IMR-90 (cell line): ENCODE measurements at regions not wholly inside any gene's neighbourhood (a gene's known extent, or its start where the extent isn't known, plus 50 kb on each side); places are given as distances from the start of the nearest gene placed in this dataset.

Source experiments
- ATAC-seq: fragments of 200-7000 bp; cut with Tn5 transposase; 2 replicates; pipeline ENCODE4 v1.9.1; 2020; ENCODE audit warnings: low read depth, mild to moderate bottlenecking, moderate library complexity
- BruUV-seq: library from RNA; stranded (reverse); fragments of 400-500 nt; replicated peaks from 2 replicates; lab custom pipeline; 2021; lab: Mats Ljungman, UMichigan
- CTCF ChIA-PET: fragments of 300-600 bp; formaldehyde crosslinking; extraction: SDS; loops from one replicate; lab custom pipeline; 2021; ENCODE audit warnings: antibody characterized with exemption; lab: Yijun Ruan, JAX
- POLR2A ChIA-PET: fragments of 300-600 bp; sonication (Branson Sonifier 250); formaldehyde crosslinking; loops from one replicate; lab custom pipeline; 2022; ENCODE audit warnings: antibody characterized with exemption; ENCODE audit not compliant: unreplicated experiment; lab: Charles Lee
- DNase-seq: peaks from one replicate; pipeline ENCODE4 v3.0.0; 2013
- H2AFZ ChIP-seq: replicated peaks from 2 replicates; pipeline ENCODE3; 2013; ENCODE audit warnings: low read length, mild to moderate bottlenecking; ENCODE audit not compliant: poor library complexity
- H2AK5ac ChIP-seq: 2 replicates; pipeline ENCODE4 v1.6.1; 2013; ENCODE audit warnings: low read depth, low read length, inconsistent platforms
- H2AK9ac ChIP-seq: replicated peaks from 2 replicates; pipeline ENCODE3; 2013; ENCODE audit warnings: mild to moderate bottlenecking, low read depth, low read length, moderate library complexity; ENCODE audit not compliant: poor library complexity
- H2BK120ac ChIP-seq: 2 replicates; pipeline ENCODE4 v1.6.1; 2013; ENCODE audit warnings: low read depth, low read length, inconsistent platforms
- H2BK15ac ChIP-seq: 3 replicates; pipeline ENCODE4 v1.6.1; 2013; ENCODE audit warnings: low read depth, low read length, inconsistent platforms
- H2BK20ac ChIP-seq: 2 replicates; pipeline ENCODE4 v1.6.1; 2013; ENCODE audit warnings: low read depth, mild to moderate bottlenecking, inconsistent platforms, low read length, moderate library complexity
- H2BK5ac ChIP-seq: 2 replicates; pipeline ENCODE4 v1.6.1; 2013; ENCODE audit warnings: mild to moderate bottlenecking, low read depth, low read length, inconsistent platforms; ENCODE audit not compliant: poor library complexity, severe bottlenecking
- H3K14ac ChIP-seq: replicated peaks from 2 replicates; pipeline ENCODE4 v1.6.1; 2013; ENCODE audit warnings: low read depth, low read length, inconsistent platforms
- H3K18ac ChIP-seq: 2 replicates; pipeline ENCODE4 v1.6.1; 2013; ENCODE audit warnings: low read depth, low read length, control low read depth
- H3K23ac ChIP-seq: 2 replicates; pipeline ENCODE4 v1.6.1; 2013; ENCODE audit warnings: low read depth, low read length, inconsistent platforms
- H3K27ac ChIP-seq: 2 replicates; pipeline ENCODE4 v1.5.1; 2013; ENCODE audit warnings: mild to moderate bottlenecking, control low read depth, low read length; ENCODE audit not compliant: insufficient read depth
- H3K27me3 ChIP-seq: 2 replicates; pipeline ENCODE4 v1.6.1; 2013; ENCODE audit warnings: low read length; ENCODE audit not compliant: control insufficient read depth, insufficient read depth
- H3K36me3 ChIP-seq: 2 replicates; pipeline ENCODE4 v1.6.1; 2013; ENCODE audit warnings: low read length, mixed read lengths; ENCODE audit not compliant: control insufficient read depth, insufficient read depth
- H3K4ac ChIP-seq: 2 replicates; pipeline ENCODE4 v1.6.1; 2013; ENCODE audit warnings: low read depth, low read length, inconsistent platforms
- H3K4me1 ChIP-seq: 2 replicates; pipeline ENCODE4 v1.6.1; 2013; ENCODE audit warnings: low read length, mixed read lengths; ENCODE audit not compliant: control insufficient read depth, insufficient read depth
- H3K4me2 ChIP-seq: 2 replicates; pipeline ENCODE4 v1.6.1; 2013; ENCODE audit warnings: low read depth, mild to moderate bottlenecking, control low read depth, low read length, moderate library complexity
- H3K4me3 ChIP-seq: 2 replicates; pipeline ENCODE4 v1.5.1; 2013; ENCODE audit warnings: low read depth, mild to moderate bottlenecking, control low read depth, low read length, moderate library complexity; ENCODE audit not compliant: insufficient read depth
- H3K56ac ChIP-seq: 2 replicates; pipeline ENCODE4 v1.6.1; 2013; ENCODE audit warnings: low read length, inconsistent platforms; ENCODE audit not compliant: insufficient read depth; ENCODE audit errors: extremely low read depth
- H3K79me1 ChIP-seq, 2 experiments: 2 replicates each; pipeline ENCODE4 v1.6.1; 2013; ENCODE audit warnings: low read length in 2 of 2, inconsistent platforms in 1 of 2, low read depth in 1 of 2
- H3K9ac ChIP-seq: 2 replicates; pipeline ENCODE4 v1.6.1; 2013; ENCODE audit warnings: low read depth, low read length, control low read depth
- H3K9me1 ChIP-seq: 2 replicates; pipeline ENCODE4 v1.6.1; 2013; ENCODE audit warnings: low read length, inconsistent platforms; ENCODE audit not compliant: insufficient read depth
- H3K9me3 ChIP-seq: 2 replicates; pipeline ENCODE4 v1.6.1; 2013; ENCODE audit warnings: low read length; ENCODE audit not compliant: control insufficient read depth, insufficient read depth
- H4K20me1 ChIP-seq: 2 replicates; pipeline ENCODE4 v1.6.1; 2013; ENCODE audit warnings: low read length, inconsistent platforms; ENCODE audit not compliant: insufficient read depth
- H4K5ac ChIP-seq: 2 replicates; pipeline ENCODE4 v1.6.1; 2013; ENCODE audit warnings: mild to moderate bottlenecking, low read depth, low read length, control low read depth
- H4K8ac ChIP-seq, 2 experiments: 2 replicates each; pipeline ENCODE4 v1.6.1; 2013; ENCODE audit warnings: low read depth in 2 of 2, low read length in 2 of 2, control low read depth in 1 of 2, inconsistent platforms in 1 of 2
- H4K91ac ChIP-seq: 2 replicates; pipeline ENCODE4 v1.6.1; 2013; ENCODE audit warnings: low read depth, low read length, inconsistent platforms; ENCODE audit not compliant: insufficient read depth
- CEBPB ChIP-seq: IDR thresholded peaks from 2 replicates; pipeline ENCODE4 v1.6.1; 2012; ENCODE audit warnings: low read depth, low read length, improper control_type of control experiment
- CHD1 ChIP-seq: IDR thresholded peaks from 2 replicates; pipeline ENCODE4 v1.6.1; 2012; ENCODE audit warnings: low read depth, low read length, improper control_type of control experiment
- MXI1 ChIP-seq: IDR thresholded peaks from 2 replicates; pipeline ENCODE4 v1.6.1; 2012; ENCODE audit warnings: low read depth, mild to moderate bottlenecking, low read length, moderate library complexity, borderline replicate concordance
- NFE2L2 ChIP-seq: fragments of 150-350 bp; IDR thresholded peaks from 2 replicates; pipeline ENCODE4 v1.6.1; 2016; ENCODE audit warnings: low read depth, mild to moderate bottlenecking, low read length
- POLR2A ChIP-seq: IDR thresholded peaks from 2 replicates; pipeline ENCODE4 v1.6.1; 2012; ENCODE audit warnings: mild to moderate bottlenecking, low read depth, low read length
- RAD21 ChIP-seq: IDR thresholded peaks from 2 replicates; pipeline ENCODE4 v1.6.1; 2012; ENCODE audit warnings: low read length, improper control_type of control experiment
- RFX5 ChIP-seq: IDR thresholded peaks from 2 replicates; pipeline ENCODE4 v1.8.0; 2012; ENCODE audit warnings: low read depth, mild to moderate bottlenecking, low read length, moderate library complexity
- WGBS, 2 experiments: methylation state at CpG; one replicate each; pipeline versions ENCODE4 v1.1.5 to v1.1.7; 2013; ENCODE audit warnings: missing lambda C conversion rate in 2 of 2; ENCODE audit not compliant: insufficient read length in 1 of 2; ENCODE audit errors: extremely low coverage in 2 of 2; 5-methylcytosine and 5-hydroxymethylcytosine counted together
- dilution Hi-C: fragments of 300-500 bp; cut with HindIII; formaldehyde crosslinking; loops from one replicate; pipeline ENCODE4 v1.14.3; 2018; ENCODE audit warnings: low sequenced_read_pairs; ENCODE audit not compliant: unreplicated experiment
- in situ Hi-C: fragments of 300-500 bp; cut with MboI; formaldehyde crosslinking; loops from 3 replicates; pipeline ENCODE4 v1.14.3; 2019; ENCODE audit warnings: low sequenced_read_pairs, inconsistent platforms, mixed read lengths
- intact Hi-C: fragments of 100-400 bp; cut with micrococcal nuclease; formaldehyde crosslinking; loops from 2 replicates; pipeline ENCODE4 v1.10.0; 2022
- TF ChIP-seq, protein P1 (sequence below): fragments of 150-350 bp; IDR thresholded peaks from 2 replicates; pipeline ENCODE4 v1.6.1; 2016; ENCODE audit warnings: low read depth, mild to moderate bottlenecking, low read length, moderate library complexity, borderline replicate concordance
- TF ChIP-seq, protein P2 (sequence below): fragments of 150-350 bp; IDR thresholded peaks from 2 replicates; pipeline ENCODE4 v1.6.1; 2017; ENCODE audit warnings: mild to moderate bottlenecking, antibody characterized with exemption, low read length, low read depth
- TF ChIP-seq, protein P3 (sequence below): conservative IDR thresholded peaks from 2 replicates; pipeline ENCODE4 v1.5.1; 2012; ENCODE audit warnings: mild to moderate bottlenecking, low read depth, low read length, improper control_type of control experiment

DNA sequence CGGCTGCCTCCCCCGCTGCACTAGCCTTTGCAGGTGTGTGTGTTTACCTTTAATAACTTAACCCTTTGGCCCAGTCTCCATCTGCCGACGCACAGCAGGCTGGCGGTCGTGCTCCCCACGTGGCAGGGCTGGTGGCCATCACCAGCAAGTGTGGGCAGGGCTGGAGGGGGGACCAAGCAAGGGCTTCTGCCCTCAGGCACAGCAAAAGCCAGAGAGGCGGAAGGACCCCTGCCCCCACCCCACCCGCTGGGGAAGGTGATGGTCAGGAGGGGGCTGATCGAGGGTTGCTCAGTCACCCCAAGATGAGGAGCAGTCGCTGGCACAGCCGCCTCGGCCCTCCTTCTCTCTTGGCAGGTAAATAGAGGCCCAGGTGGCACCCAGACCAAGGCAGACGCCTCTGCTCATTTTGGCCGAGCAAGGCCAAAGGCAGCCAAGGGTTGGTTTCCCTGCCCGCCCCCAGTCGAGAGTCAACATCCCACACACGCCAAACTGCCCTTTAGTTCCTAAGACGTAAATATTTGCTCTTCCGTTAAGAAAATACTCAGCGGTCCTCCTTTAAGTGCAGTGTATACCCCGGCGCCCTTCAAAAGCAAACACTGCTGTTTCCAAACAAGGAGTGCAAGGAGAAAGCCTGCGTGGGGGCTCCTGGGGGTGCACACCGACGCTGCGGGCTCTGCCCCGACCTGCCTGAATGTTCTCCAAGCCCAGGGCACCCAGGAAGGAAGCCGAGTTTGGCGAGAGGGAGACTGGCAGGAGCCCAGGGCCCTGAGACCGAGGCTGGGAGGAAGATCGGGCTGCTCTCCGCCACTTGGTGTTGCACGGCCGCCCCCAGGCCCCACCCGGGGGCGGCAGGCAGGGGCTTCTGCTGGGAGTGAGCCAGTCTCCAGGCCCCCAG is 82.7 kb downstream of the SIK1 start (continued):
- TF ChIP-seq MXI1: no peak

DNA sequence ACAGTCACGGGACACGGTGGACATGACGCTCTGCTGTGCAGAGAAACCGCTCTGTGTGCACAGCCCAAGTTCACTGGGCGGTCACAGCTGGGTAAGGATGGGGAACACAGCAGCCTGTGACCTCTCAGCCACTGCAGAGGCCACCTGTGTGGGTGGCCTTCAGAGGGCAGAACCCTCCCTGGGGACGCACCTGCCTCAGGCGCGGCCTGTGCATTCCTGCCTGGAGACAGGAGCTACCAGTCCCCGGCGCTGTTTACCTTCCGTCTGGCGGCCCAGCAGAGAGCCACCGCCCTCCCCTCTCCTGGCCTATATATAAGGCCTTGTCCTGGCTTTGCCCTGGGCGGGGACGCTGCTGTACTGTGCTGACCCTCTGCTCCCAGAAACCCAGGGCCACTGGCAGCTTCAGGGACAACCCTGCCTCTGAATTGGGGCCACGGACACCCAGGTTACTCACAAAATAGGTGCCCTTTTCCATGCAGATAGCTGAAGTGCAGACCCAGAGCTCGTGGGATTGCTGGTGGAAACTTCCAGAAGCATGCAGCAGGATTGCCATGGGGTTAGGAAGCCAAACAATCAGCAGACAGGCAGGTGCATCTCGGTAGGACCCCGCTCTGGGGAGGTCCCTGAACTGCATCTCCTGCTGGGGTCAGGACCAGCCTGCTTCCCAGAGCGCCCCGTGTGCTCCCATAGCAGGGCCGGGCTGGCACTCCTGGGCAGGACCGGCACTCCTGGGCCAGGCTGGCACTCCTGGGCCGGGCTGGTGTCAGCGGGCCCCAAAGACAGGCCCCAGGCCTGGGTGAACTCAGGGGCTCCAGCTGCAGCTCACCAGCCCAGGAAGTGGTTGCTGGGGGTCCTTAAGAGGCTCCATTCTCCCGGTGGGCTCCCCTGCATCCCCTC is 83.6 kb downstream of the SIK1 start:
- Histone ChIP-seq H2AK5ac (no peak overlapping the region), H3K9ac (no peak overlapping the region), H2AK9ac (no peak overlapping the region), H3K9me3 (no peaks in the 10 kb centered on the region), H3K9me1 (peaks cover 11% of the 10 kb centered on the region), H3K4me2 (no peak overlapping the region), H3K18ac (no peak overlapping the region), H3K27me3 (no peaks in the 10 kb centered on the region), H3K27ac (no peak overlapping the region), H4K20me1 (no peaks in the 10 kb centered on the region), H3K36me3 (no peaks in the 10 kb centered on the region), H2BK20ac (no peak overlapping the region; the same call in 1 of the 2 replicates), H4K5ac (no peak overlapping the region), H4K8ac (no peak overlapping the region), H3K23ac (no peak overlapping the region), H3K56ac (no peak overlapping the region), H2BK5ac (no peak overlapping the region), H3K4me3 (no peak overlapping the region), H3K4me1 (peaks cover 25% of the 10 kb centered on the region), H3K4ac (no peak overlapping the region; the same call in 1 of the 2 replicates), H2BK15ac (no peak overlapping the region), H2BK120ac (no peak overlapping the region; the same call in 1 of the 2 replicates), H4K91ac (no peak overlapping the region), H3K79me1 (no peaks in the 10 kb centered on the region), H2AFZ (peak overlapping the region; percentile 49), H3K14ac (no peak overlapping the region)
- BruUV-seq: no TSS peak
- intact Hi-C loops: no loop called here
- in situ Hi-C loops: no loop called here
- DNase-seq (no peak), ATAC-seq (no peak)
- dilution Hi-C loops: no loop called here
- CTCF ChIA-PET: no interaction called here
- WGBS, 2 experiments: 94% methylated on average over 3 of the region's 26 CpGs; no CpG with 5 or more reads in 1 of the 2 experiments
- POLR2A ChIA-PET: no interaction called here
- TF ChIP-seq, protein P1, sequence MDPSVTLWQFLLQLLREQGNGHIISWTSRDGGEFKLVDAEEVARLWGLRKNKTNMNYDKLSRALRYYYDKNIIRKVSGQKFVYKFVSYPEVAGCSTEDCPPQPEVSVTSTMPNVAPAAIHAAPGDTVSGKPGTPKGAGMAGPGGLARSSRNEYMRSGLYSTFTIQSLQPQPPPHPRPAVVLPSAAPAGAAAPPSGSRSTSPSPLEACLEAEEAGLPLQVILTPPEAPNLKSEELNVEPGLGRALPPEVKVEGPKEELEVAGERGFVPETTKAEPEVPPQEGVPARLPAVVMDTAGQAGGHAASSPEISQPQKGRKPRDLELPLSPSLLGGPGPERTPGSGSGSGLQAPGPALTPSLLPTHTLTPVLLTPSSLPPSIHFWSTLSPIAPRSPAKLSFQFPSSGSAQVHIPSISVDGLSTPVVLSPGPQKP: no peak
- TF ChIP-seq RAD21 (no peak), CEBPB (no peak), CHD1 (no peak), POLR2A (no peak), NFE2L2 (no peak), MXI1 (no peak), RFX5 (no peak)
- TF ChIP-seq, protein P2, sequence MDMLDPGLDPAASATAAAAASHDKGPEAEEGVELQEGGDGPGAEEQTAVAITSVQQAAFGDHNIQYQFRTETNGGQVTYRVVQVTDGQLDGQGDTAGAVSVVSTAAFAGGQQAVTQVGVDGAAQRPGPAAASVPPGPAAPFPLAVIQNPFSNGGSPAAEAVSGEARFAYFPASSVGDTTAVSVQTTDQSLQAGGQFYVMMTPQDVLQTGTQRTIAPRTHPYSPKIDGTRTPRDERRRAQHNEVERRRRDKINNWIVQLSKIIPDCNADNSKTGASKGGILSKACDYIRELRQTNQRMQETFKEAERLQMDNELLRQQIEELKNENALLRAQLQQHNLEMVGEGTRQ: no peak
- TF ChIP-seq, protein P3, sequence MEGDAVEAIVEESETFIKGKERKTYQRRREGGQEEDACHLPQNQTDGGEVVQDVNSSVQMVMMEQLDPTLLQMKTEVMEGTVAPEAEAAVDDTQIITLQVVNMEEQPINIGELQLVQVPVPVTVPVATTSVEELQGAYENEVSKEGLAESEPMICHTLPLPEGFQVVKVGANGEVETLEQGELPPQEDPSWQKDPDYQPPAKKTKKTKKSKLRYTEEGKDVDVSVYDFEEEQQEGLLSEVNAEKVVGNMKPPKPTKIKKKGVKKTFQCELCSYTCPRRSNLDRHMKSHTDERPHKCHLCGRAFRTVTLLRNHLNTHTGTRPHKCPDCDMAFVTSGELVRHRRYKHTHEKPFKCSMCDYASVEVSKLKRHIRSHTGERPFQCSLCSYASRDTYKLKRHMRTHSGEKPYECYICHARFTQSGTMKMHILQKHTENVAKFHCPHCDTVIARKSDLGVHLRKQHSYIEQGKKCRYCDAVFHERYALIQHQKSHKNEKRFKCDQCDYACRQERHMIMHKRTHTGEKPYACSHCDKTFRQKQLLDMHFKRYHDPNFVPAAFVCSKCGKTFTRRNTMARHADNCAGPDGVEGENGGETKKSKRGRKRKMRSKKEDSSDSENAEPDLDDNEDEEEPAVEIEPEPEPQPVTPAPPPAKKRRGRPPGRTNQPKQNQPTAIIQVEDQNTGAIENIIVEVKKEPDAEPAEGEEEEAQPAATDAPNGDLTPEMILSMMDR: no peak
